HG03039 (cell line): ENCODE measurements at regions not wholly inside any gene's neighbourhood (a gene's known extent, or its start where the extent isn't known, plus 50 kb on each side); places are given as distances from the start of the nearest gene placed in this dataset.
"Not testable (repeated sequence)": the region's sequence is repeated elsewhere in the genome, so short reads cannot be mapped to it uniquely, and the experiment has no call there.

Source experiments
- ATAC-seq: cut with Tn5 transposase; IDR thresholded peaks from one replicate; pipeline ENCODE4 v1.9.1; 2021; ENCODE audit warnings: mild to moderate bottlenecking, moderate library complexity; ENCODE audit not compliant: unreplicated experiment

DNA sequence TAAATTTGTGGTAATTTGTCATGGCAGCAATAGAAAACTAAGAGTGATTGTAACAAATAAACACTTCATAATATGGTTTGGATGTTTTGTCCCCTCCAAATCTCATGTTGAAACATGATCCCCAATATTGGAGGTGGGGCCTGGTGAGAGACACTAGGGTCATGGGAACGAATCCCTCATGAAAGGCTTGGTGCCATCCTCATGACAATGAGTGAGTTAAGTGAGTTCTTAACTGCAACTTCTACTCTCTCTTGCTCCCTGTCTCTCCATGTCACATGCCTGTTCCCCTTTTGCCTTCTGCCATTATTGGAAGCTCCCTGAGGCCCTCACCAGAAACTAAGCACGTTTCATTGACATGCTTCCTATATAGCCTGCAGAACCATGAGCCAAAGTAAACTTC is 1233.2 kb downstream of the OLFM4 start:
- no peak for ATAC-seq

DNA sequence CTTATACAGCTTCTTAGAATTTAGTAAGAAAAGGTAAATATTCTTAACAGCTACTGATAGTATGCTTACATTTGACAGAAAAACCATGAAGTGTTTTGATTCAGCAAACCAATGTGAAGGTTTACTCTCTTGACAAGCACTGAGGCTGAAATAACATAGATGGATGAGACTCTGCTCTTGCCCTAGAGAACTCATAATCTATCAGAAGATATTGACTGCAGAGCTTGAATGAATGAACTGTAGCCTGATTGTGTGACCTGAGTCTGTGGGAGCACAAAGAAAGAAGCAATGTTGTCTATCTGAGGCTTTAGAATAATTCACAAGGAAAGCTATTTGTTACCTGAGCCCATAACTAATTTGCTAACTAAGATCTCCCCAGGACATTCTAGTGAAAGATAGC is 1235.3 kb downstream of the OLFM4 start:
- no peak for ATAC-seq

DNA sequence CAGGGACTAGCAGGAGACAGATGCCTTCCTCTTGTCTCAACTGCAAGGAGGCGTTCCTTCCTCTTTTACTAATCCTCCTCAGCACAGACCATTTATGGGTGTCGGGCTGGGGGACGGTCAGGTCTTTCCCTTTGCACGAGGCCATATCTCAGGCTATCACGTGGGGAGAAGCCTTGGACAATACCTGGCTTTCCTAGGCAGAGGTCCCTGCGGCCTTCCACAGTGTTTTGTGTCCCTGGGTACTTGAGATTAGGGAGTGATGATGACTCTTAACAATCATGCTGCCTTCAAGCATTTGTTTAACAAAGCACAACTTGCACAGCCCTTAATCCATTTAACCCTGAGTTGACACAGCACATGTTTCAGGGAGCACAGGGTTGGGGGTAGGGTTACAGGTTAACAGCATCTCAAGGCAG is 1238.6 kb downstream of the OLFM4 start:
- not testable (repeated sequence) for ATAC-seq

DNA sequence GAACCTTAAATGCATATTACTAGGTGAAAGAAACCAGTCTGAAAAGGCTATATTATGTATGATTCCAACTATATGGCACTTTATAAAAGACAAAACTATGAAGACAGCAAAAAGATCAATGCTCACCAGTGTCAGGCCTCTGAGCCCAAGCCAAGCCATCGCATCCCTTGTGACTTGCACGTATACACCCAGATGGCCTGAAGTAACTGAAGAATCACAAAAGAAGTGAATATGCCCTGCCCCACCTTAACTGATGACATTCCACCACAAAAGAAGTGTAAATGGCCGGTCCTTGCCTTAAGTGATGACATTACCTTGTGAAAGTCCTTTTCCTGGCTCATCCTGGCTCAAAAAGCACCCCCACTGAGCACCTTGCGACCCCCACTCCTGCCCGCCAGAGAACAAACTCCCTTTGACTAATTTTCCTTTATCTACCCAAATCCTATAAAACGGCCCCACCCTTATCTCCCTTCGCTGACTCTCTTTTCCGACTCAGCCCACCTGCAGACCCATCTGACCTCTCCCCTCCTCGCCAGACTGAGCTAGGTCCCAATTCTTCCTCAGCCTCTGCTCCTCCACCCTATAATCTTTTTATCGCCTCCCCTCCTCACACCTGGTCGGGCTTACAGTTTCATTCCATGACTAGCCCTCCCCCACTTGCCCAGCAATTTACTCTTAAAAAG is 1239.5 kb downstream of the OLFM4 start:
- ATAC-seq = not testable (repeated sequence)

DNA sequence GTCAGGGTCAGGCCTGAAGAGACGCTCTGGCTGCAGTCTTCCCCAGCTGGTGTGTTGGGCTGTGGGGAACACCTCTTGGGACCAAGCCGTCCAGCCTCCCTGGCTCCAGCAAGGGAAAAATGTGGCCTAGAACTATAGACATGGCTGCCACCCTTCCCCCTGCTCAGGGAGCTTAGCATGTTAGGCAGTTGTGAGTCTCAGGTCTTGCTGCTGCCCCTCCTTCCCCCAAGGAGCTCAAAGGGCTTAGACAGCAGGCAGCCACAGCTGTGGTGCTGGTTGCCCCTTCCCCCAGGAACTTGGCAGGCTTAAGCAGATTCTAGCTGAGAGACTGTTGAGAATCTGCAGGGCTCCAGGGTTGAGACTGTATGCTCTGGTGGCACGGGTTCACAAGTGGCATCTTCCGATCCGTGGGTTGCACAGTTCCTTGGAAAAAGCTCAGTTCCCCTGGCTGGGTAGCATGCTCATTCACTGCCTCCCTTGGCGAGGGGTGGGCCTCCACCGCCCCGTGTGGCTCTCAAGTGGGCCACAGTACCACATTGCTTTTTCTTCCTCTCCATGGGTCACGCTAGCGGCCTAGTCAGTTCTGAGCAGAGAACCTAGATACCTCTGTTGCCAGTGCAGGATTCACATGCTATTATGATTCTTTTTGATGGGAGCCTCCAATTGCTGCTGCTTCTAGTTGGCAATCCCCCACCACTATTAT is 1258.6 kb downstream of the OLFM4 start:
- ATAC-seq = no peak

DNA sequence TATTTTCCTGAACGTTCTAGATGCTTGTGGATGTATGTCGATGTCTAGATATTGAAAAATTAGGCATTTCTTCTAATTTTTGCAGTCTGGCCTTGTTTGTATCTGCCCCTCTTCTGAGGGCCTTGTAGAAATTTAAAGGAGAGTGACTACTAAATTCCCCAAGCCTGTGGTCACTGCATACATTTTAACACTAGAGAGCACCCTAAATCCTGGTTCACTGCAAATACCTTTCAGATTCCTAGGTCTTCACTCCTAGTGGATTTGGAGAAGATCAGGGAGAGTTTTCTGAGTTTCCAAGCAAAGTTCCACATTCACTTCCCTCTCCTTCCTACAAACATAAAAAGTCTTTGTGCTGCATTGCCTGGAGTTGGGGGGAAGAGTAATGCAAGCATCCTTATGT is 1272.5 kb downstream of the OLFM4 start:
- ATAC-seq = no peak

DNA sequence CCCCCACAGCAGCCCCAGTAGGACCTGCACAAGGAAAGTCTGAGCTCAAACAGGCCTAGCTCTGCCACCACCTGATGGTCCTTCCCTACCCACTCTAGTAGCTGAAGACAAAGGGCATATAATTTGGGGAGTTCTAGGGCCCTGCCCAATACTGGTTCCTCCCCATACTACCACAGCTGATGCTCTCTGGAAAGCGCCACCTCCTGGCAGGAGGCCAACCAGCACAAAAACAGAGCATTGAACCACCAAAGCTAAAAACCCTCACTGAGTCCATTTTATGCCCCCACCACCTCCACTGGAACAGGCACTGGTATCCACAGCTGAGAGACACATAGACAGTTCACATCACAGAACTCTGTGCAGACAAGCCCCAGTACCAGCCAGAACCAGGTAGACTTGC is 1276.8 kb downstream of the OLFM4 start:
- ATAC-seq = no peak

DNA sequence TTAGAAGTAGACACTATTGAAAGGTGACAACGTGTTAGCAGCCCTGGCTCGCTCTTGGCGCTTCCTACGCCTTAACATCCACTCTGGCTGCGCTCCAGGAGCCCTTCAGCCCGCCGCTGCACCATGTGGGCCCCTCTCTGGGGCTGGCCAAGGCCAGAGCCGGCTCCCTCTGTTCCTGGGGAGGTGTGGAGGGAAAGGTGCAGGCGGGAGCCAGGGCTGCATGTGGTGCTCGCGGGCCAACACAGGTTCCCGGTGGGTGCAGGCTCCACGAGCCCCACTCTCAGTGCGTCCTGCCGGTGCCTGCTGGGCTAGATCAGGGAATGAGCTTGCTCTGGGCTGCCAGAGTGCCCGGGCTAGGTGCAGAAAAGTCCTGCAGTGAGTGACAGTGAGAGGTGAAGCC is 1284.3 kb downstream of the OLFM4 start:
- ATAC-seq = no peak

DNA sequence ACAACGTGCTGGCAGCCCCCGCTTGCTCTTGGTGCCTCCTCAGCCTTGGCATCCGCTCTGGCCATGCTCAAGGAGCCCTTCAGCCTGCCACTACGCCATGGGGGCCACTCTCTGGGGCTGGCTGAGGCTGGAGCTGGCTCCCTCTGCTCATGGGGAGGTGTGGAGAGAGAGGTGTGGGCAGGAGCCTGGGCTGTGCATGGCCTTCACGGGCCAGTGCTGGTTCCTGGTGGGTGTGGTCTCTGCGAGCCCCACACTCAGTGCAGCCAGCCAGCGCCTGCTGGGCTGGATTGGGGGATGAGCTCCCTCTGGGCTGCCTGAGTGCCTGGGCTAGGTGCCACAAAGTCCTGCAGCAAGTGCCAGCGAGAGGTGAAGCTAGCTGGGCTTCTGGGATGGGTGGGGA is 1289.1 kb downstream of the OLFM4 start:
- no peak for ATAC-seq

DNA sequence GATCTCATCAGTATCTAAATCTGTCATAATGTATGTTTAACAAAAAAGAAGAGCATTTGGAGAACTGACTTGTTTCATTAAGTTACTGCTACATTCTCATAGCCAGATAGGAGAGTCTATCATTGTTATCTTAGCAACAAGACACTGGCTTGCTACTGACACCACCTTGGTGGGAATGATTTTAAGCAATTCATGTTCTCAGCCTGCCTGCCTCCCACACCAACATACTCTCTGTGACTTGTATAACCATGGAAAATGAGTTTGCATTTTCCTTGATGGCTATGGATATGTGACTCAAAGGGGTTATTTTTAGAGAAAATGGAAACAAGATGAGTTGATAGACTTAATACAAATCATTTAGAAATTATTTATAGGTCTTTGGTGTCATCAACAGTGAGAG is 1308.9 kb downstream of the OLFM4 start:
- no peak for ATAC-seq

DNA sequence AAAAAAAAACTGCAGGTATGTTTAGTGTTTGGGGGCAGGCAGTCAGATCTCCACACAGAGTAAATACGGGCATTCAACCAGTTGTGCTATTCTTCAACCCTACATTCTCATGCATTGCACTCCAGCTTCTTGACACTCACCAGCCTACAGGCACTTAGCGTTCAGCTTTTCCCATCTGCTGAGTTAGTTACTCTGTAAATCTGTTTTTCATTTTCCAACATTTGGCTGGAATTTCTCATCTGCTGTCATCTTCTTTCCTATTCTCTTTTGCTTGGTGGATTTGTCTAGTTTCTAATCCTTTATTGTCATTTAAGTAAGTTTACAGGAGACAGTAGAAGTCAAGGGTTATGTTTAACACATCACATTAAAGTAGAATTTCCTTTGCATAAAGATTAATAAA is 1318.9 kb downstream of the OLFM4 start:
- ATAC-seq = no peak

DNA sequence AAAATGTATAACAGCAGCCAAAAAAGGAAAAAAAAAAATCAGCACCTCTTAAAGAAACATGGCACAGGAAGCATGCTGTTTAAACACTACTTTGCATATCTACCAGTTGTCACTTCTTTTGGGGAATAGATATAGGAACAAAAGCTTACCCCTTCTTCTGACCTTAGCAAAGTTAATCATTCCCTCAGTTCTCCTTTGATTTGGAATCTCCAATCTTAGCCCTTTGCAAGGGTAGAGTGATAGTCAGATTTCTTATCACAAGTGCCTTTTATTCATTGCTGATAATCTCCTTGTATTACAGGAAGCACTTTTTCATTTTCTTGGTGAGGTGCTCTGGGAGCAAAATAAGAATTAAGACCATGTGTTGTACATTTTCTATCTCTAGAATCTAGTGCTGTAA is 1327.6 kb downstream of the OLFM4 start:
- ATAC-seq = no peak

DNA sequence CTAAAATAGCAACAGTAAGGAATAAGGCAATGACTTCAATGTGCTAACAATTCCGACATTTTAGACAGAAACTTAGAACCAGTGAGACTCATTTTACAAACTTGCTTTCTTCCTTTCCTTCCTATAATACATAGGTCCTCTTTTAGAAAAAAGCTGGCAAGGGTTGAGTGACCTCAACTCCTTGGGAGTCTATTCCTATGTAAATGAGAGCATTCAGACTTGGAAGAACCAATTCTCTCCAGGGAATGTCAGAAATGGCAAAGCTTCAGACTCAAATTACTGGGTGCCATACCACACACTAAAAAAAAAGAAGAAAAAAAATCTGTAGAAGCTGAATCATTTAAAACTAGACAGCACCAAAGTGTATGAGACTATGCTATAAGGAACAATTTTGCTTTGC is 1328.2 kb downstream of the OLFM4 start:
- no peak for ATAC-seq

DNA sequence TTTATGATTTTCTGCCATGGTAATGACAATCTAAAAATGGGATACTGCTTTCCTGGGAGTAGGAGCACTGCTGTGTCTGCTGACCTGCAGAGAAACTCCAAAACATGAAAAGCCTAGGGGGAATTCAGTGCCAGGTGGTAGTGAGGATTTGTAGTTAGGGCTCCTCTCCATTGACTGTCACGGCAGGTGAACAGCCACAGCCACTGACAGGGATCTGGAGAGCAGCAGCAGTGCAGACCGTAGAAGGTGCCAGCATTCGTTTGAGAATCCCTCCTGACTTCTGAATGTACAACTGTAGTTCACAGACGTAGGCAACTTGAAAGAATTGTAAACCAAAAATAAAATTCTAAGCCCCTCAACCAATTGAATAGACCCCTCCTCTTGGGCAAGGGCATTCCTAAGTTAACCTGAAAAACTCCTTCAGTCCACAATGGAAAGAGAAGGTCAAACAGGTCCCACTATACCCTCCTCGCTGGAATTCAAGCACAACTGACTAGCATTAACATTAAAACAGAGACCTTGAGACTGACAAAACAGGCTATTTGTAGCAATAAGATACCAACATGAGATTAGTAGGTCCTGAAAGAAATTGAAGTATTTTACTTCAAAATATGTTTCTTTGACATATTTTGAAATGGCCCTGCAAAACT is 1328.8 kb downstream of the OLFM4 start:
- no peak for ATAC-seq

DNA sequence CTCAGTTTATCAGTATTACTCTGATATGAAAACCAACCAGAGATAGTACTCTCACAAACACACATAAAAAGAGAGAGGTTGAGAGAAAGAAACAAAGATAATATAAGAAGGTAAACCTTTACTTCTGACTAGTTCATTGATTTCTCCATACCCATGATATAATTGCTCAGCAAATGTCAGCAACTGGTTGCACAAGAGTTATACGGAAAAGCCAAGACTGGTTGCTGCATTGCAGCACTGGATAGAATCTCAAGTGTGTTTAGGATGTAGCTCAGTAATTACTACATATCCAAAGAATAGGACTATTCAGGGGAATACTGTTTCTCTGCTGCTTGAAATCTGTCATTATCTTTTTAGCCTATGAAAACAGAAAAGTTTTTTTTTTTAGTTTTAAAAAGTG is 1332.8 kb downstream of the OLFM4 start:
- no peak for ATAC-seq

DNA sequence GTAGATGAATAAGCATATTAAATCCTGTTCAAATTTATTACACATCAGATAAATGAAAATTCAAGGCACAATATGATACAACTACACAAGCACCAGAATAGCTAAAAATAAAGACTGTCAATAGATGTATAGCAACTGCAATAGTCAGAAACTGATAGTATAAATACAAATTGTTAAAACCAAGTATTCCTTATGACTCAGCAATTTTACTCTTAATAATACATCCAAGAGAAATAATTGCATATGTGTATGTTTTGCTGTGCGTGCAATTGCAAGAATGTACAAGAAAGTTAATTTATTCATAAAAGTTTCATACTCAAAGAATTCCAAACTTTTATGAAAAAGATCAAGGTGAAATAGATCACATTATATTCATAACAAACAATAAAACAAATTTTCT is 1338.1 kb downstream of the OLFM4 start:
- ATAC-seq = no peak

DNA sequence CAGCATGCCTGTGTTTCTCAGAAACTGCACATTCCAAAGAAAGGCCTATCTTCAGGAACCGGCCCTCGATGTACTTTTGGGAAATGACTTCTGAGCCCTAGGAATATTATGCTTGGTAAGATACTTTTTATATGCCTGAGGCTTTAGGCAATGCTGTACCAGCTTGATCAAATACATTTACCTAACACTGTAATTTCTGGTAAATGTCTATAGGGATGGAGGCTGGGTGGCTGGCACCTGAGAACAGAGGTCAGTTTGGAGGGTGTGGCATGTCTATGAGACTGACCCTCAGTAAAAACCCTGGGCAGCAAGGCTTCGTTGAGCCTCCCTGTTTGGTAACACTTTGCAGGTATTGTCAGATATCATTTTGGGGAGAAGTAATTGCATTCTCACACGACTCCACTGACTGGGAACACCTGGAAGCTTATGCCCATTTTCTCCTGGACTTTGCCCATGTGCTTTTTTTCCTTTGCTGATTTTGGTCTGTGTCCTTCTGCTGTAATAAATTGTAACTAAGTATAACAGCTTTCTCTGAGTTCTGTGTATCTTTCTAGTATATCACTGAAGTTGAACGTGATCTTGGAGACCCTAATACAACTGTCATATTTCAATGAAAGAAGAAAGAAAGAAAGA is 1339.1 kb downstream of the OLFM4 start:
- no peak for ATAC-seq

DNA sequence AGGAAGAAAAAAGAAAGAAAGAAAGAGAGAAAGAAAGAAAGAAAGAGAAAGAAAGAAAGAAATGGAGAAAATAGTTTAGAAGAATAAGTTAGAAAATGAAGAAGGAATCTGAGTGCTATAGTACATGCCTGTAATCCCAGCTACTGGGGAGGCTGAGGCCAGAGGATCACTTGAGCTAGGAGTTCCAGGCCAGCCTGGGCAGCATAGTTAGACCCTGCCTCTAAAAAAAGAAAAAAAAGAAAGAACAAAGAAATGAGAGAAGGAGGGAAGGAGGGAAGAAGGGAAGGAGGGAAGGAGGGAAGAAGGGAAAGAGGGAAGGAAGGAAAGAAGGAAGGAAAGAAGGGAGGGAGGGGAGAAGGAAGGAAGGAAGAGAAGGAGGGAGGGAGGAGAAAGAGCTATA is 1339.8 kb downstream of the OLFM4 start:
- ATAC-seq = no peak

DNA sequence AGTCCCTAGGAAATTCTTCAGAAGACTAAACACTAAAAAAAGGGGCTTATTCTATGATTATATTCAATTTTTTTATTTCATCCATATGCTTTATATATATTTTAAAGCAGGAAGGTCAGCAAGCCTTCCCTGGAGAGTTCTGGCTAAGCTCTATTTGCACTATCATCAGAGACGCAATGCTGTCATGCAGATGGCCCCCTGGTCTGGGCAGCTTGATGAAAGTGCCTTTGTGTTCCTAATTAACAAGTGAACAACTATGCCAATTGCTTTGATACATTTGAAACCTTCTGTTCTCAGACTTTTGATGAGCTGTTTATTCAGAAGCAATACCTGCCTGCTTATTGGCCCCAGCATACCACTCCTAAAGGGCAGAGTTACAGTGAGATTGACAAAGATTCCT is 1344.6 kb downstream of the OLFM4 start:
- ATAC-seq = no peak

DNA sequence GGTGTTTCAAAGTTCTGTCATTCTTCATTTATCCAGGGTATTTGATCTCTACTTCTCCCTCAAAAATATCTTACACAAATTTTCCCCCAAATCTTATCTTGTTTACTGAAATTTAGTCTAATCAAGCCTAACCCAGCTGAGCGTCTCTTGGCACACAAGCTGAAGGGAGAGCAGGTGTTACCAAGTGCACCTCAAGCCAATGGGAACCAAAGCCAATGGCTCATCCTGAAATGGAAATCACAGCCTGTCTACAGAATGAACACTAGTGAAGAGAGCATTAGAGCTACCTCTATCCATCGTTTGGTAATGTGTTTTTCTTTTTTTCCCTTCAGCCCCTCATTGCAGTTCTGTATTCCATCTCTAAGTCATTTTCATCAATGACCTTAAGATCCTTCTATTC is 1350.8 kb downstream of the OLFM4 start:
- ATAC-seq = no peak

DNA sequence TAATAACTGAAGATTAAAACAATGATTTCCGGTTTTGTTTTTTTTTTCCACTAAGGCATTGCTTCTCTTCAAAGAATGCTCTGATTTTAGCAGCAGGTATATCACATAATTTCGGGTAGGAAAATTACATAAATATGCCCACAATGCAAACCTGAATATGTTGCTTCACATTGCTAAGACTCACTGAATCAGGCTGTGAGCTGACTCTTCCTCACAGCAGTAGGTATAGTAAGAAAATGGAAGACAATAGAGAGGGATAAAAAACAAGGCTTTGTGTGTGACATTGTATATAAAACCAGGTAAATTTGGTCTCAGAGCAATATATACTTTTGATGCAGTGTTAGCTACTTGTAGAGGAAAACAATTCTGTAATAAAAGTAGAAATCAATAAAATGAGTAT is 1355.0 kb downstream of the OLFM4 start:
- no peak for ATAC-seq

DNA sequence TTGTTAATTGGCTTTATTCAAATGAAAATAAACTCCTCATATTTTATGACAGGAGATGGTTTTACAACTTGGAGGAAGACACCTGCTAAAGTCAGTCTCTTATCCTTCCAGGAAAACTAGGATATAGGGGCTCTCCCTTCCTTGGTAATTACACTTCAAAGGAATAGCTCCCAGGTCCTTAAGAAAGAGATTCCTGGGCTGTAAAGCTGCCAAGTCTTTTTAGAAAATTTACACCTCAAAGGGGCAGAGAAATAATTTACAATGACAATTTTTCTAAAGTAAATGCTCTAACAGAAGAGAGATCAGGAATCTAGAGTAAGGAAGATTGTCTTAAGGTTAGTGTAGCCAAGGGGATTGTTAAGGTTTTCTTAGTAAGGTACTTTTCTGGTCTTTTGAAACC is 1359.0 kb downstream of the OLFM4 start:
- no peak for ATAC-seq
